Adrenal gland (tissue), 5 donors: ENCODE measurements at regions not wholly inside any gene's neighbourhood (a gene's known extent, or its start where the extent isn't known, plus 50 kb on each side); places are given as distances from the start of the nearest gene placed in this dataset.

Source experiments
- CTCF ChIP-seq, 6 experiments: fragments of 450-650 bp in 4 of 6; fragments of 200-600 bp in 2 of 6; sonication (generic) in 1 of 6; IDR thresholded peaks; 1 replicate in 5 of 6; 2 replicates in 1 of 6; pipeline versions ENCODE4 v1.5.1 to v1.8.0; 2016 to 2021; ENCODE audit warnings: antibody characterized with exemption in 6 of 6, mild to moderate bottlenecking in 2 of 6, moderate library complexity in 1 of 6
- POLR2A ChIP-seq, 2 donors: fragments of 450-650 bp; IDR thresholded peaks; one replicate each; pipeline ENCODE4 v1.6.1; 2017; ENCODE audit warnings: antibody characterized with exemption in 2 of 2, mild to moderate bottlenecking in 2 of 2, moderate library complexity in 1 of 2
- donor health status: DM: no; HTN: no; CAD: no.

- no peak for TF ChIP-seq POLR2A (IDR thresholded peaks at IDR 0.05)
- TF ChIP-seq CTCF (IDR thresholded peaks at IDR 0.05): no peak
Measured at GRCh38 chr10:20474064-20474463, 423.0 kb downstream of the NEBL start.
